ENCODE measurements at regions not wholly inside any gene's neighbourhood (a gene's known extent, or its start where the extent isn't known, plus 50 kb on each side); places are given as distances from the start of the nearest gene placed in this dataset.

GRCh38 chr2:240305369-240305962 is 130.0 kb upstream of the GPC1 start:
- Histone ChIP-seq H3K9me3 (ENCODE audit: control insufficient read depth, insufficient read depth, low read length) (no peaks in the 10 kb centered on the region), H3K4me3 (ENCODE audit: low read depth, low read length) (no peak overlapping the region), H3K27ac (ENCODE audit: low read depth, low read length) (no peak overlapping the region)

GRCh38 chr2:240306185-240306584 is 129.3 kb upstream of the GPC1 start:
- Histone ChIP-seq H3K4me3 (ENCODE audit: low read depth, low read length) (no peak overlapping the region), H3K9ac (ENCODE audit: low read depth, low read length) (no peak overlapping the region), H3K27me3 (ENCODE audit: control insufficient read depth, insufficient read depth, low read length) (no peaks in the 10 kb centered on the region)

More at GRCh38 chr2:240305369-240305962, 130.0 kb upstream of the GPC1 start:
- Histone ChIP-seq H3K9ac (ENCODE audit: low read depth, low read length) (no peak overlapping the region), H3K27me3 (ENCODE audit: control insufficient read depth, insufficient read depth, low read length) (no peaks in the 10 kb centered on the region), H3K36me3 (ENCODE audit: control insufficient read depth, insufficient read depth, low read length) (no peaks in the 10 kb centered on the region), H3K4me1 (ENCODE audit: control insufficient read depth, insufficient read depth, low read length) (no peaks in the 10 kb centered on the region)

GRCh38 chr2:240308111-240308651 is 127.3 kb upstream of the GPC1 start:
- Histone ChIP-seq H3K27me3 (ENCODE audit: control insufficient read depth, insufficient read depth, low read length) (no peaks in the 10 kb centered on the region), H3K36me3 (ENCODE audit: control insufficient read depth, insufficient read depth, low read length) (no peaks in the 10 kb centered on the region), H3K27ac (ENCODE audit: low read depth, low read length) (no peak overlapping the region), H3K9ac (ENCODE audit: low read depth, low read length) (no peak overlapping the region), H3K4me1 (ENCODE audit: control insufficient read depth, insufficient read depth, low read length) (no peaks in the 10 kb centered on the region), H3K9me3 (ENCODE audit: control insufficient read depth, insufficient read depth, low read length) (no peaks in the 10 kb centered on the region; the same call in 1 of the 2 replicates), H3K4me3 (ENCODE audit: low read depth, low read length) (no peak overlapping the region)

More at GRCh38 chr2:240306185-240306584, 129.3 kb upstream of the GPC1 start:
- H3K36me3 ChIP-seq (ENCODE audit: control insufficient read depth, insufficient read depth, low read length) = no peaks in the 10 kb centered on the region
- no peaks in the 10 kb centered on the region for H3K4me1 ChIP-seq (ENCODE audit: control insufficient read depth, insufficient read depth, low read length)
- H3K9me3 ChIP-seq (ENCODE audit: control insufficient read depth, insufficient read depth, low read length) = no peaks in the 10 kb centered on the region
- H3K27ac ChIP-seq (ENCODE audit: low read depth, low read length) = no peak overlapping the region

- Histone ChIP-seq H3K36me3 (ENCODE audit: control insufficient read depth, insufficient read depth, low read length) (no peaks in the 10 kb centered on the region), H3K4me3 (ENCODE audit: low read depth, low read length) (no peak overlapping the region), H3K9me3 (ENCODE audit: control insufficient read depth, insufficient read depth, low read length) (no peaks in the 10 kb centered on the region; the same call in 1 of the 2 replicates), H3K27ac (ENCODE audit: low read depth, low read length) (no peak overlapping the region), H3K27me3 (ENCODE audit: control insufficient read depth, insufficient read depth, low read length) (no peaks in the 10 kb centered on the region), H3K9ac (ENCODE audit: low read depth, low read length) (no peak overlapping the region), H3K4me1 (ENCODE audit: control insufficient read depth, insufficient read depth, low read length) (no peaks in the 10 kb centered on the region)
These were observed 126.2 kb upstream of the GPC1 start for GRCh38 chr2:240309214-240309613.

GRCh38 chr2:240310201-240310600 is 125.3 kb upstream of the GPC1 start:
- Histone ChIP-seq H3K9me3 (ENCODE audit: control insufficient read depth, insufficient read depth, low read length) (no peaks in the 10 kb centered on the region; the same call in 1 of the 2 replicates), H3K27ac (ENCODE audit: low read depth, low read length) (no peak overlapping the region), H3K4me1 (ENCODE audit: control insufficient read depth, insufficient read depth, low read length) (no peaks in the 10 kb centered on the region), H3K27me3 (ENCODE audit: control insufficient read depth, insufficient read depth, low read length) (no peaks in the 10 kb centered on the region), H3K9ac (ENCODE audit: low read depth, low read length) (no peak overlapping the region), H3K36me3 (ENCODE audit: control insufficient read depth, insufficient read depth, low read length) (no peaks in the 10 kb centered on the region), H3K4me3 (ENCODE audit: low read depth, low read length) (no peak overlapping the region)

GRCh38 chr2:240310645-240311044 is 124.8 kb upstream of the GPC1 start:
- no peaks in the 10 kb centered on the region for H3K4me1 ChIP-seq (ENCODE audit: control insufficient read depth, insufficient read depth, low read length)
- no peaks in the 10 kb centered on the region; the same call in 1 of the 2 replicates for H3K9me3 ChIP-seq (ENCODE audit: control insufficient read depth, insufficient read depth, low read length)
- no peak overlapping the region for H3K9ac ChIP-seq (ENCODE audit: low read depth, low read length)
- H3K4me3 ChIP-seq (ENCODE audit: low read depth, low read length) = no peak overlapping the region
- no peaks in the 10 kb centered on the region for H3K36me3 ChIP-seq (ENCODE audit: control insufficient read depth, insufficient read depth, low read length)
- H3K27me3 ChIP-seq (ENCODE audit: control insufficient read depth, insufficient read depth, low read length) = no peaks in the 10 kb centered on the region
- no peak overlapping the region for H3K27ac ChIP-seq (ENCODE audit: low read depth, low read length)

- Histone ChIP-seq H3K27me3 (ENCODE audit: control insufficient read depth, insufficient read depth, low read length) (no peaks in the 10 kb centered on the region), H3K27ac (ENCODE audit: low read depth, low read length) (no peak overlapping the region)
These were observed 123.6 kb upstream of the GPC1 start for GRCh38 chr2:240311821-240312220.

GRCh38 chr2:240319221-240319854 is 116.1 kb upstream of the GPC1 start:
- no peak overlapping the region for H3K9ac ChIP-seq (ENCODE audit: low read depth, low read length)
- H3K27me3 ChIP-seq (ENCODE audit: control insufficient read depth, insufficient read depth, low read length) = no peaks in the 10 kb centered on the region; the same call in 1 of the 2 replicates
- no peaks in the 10 kb centered on the region; the same call in 1 of the 2 replicates for H3K4me1 ChIP-seq (ENCODE audit: control insufficient read depth, insufficient read depth, low read length)
- H3K9me3 ChIP-seq (ENCODE audit: control insufficient read depth, insufficient read depth, low read length) = no peaks in the 10 kb centered on the region
- H3K4me3 ChIP-seq (ENCODE audit: low read depth, low read length) = no peak overlapping the region
- H3K36me3 ChIP-seq (ENCODE audit: control insufficient read depth, insufficient read depth, low read length) = no peaks in the 10 kb centered on the region
- peak overlapping the region; percentile 87 for H3K27ac ChIP-seq (ENCODE audit: low read depth, low read length)

More at GRCh38 chr2:240311821-240312220, 123.6 kb upstream of the GPC1 start:
- no peaks in the 10 kb centered on the region for H3K36me3 ChIP-seq (ENCODE audit: control insufficient read depth, insufficient read depth, low read length)
- no peaks in the 10 kb centered on the region; the same call in 1 of the 2 replicates for H3K9me3 ChIP-seq (ENCODE audit: control insufficient read depth, insufficient read depth, low read length)
- H3K9ac ChIP-seq (ENCODE audit: low read depth, low read length) = no peak overlapping the region
- H3K4me1 ChIP-seq (ENCODE audit: control insufficient read depth, insufficient read depth, low read length) = no peaks in the 10 kb centered on the region
- H3K4me3 ChIP-seq (ENCODE audit: low read depth, low read length) = no peak overlapping the region

GRCh38 chr2:240319855-240320203 is 115.6 kb upstream of the GPC1 start:
- no peak overlapping the region for H3K9ac ChIP-seq (ENCODE audit: low read depth, low read length)
- H3K9me3 ChIP-seq (ENCODE audit: control insufficient read depth, insufficient read depth, low read length) = no peaks in the 10 kb centered on the region
- no peak overlapping the region for H3K4me3 ChIP-seq (ENCODE audit: low read depth, low read length)
- H3K27ac ChIP-seq (ENCODE audit: low read depth, low read length) = peak overlapping the region; percentile 87
- H3K4me1 ChIP-seq (ENCODE audit: control insufficient read depth, insufficient read depth, low read length) = no peaks in the 10 kb centered on the region; the same call in 1 of the 2 replicates
- no peaks in the 10 kb centered on the region; the same call in 1 of the 2 replicates for H3K27me3 ChIP-seq (ENCODE audit: control insufficient read depth, insufficient read depth, low read length)
- no peaks in the 10 kb centered on the region for H3K36me3 ChIP-seq (ENCODE audit: control insufficient read depth, insufficient read depth, low read length)

GRCh38 chr2:240320204-240320993 is 115.1 kb upstream of the GPC1 start:
- H3K27me3 ChIP-seq (ENCODE audit: control insufficient read depth, insufficient read depth, low read length) = no peaks in the 10 kb centered on the region; the same call in 1 of the 2 replicates
- no peak overlapping the region for H3K9ac ChIP-seq (ENCODE audit: low read depth, low read length)
- no peaks in the 10 kb centered on the region for H3K36me3 ChIP-seq (ENCODE audit: control insufficient read depth, insufficient read depth, low read length)
- no peaks in the 10 kb centered on the region; the same call in 1 of the 2 replicates for H3K4me1 ChIP-seq (ENCODE audit: control insufficient read depth, insufficient read depth, low read length)
- peak overlapping the region; percentile 87 for H3K27ac ChIP-seq (ENCODE audit: low read depth, low read length)
- H3K4me3 ChIP-seq (ENCODE audit: low read depth, low read length) = no peak overlapping the region
- H3K9me3 ChIP-seq (ENCODE audit: control insufficient read depth, insufficient read depth, low read length) = no peaks in the 10 kb centered on the region

Measured in HUES48 (cell line).